ENCODE measurements at regions not wholly inside any gene's neighbourhood (a gene's known extent, or its start where the extent isn't known, plus 50 kb on each side); places are given as distances from the start of the nearest gene placed in this dataset.

GRCh38 chr15:61441891-61442290 lies 212.8 kb upstream of the RORA start:
- Histone ChIP-seq H3K36me3 (replicated peaks) (no peaks in the 10 kb centered on the region), H3K4me1 (no peaks in the 10 kb centered on the region), H3K4me3 (no peak overlapping the region), H3K9me3 (peaks cover 8% of the 10 kb centered on the region; the same call in 1 of the 2 replicates), H3K27me3 (ENCODE audit: low read depth) (0 out of 2 replicates have a peak, but pooled peaks cover 3% of the 10 kb centered on the region)
- no peak for DNase-seq (ENCODE audit: low spot score in 2 of 2)
- in situ Hi-C loops (cut with MboI; ENCODE audit: low sequenced_read_pairs) = no loop called here

GRCh38 chr15:61426466-61426865 lies 197.4 kb upstream of the RORA start:
- DNase-seq (ENCODE audit: low spot score in 2 of 2) = no peak

GRCh38 chr15:61425934-61426333 lies 196.8 kb upstream of the RORA start:
- DNase-seq (ENCODE audit: low spot score in 2 of 2) = peak in 1 of 2 experiments; percentile 7

More at GRCh38 chr15:61426466-61426865, 197.4 kb upstream of the RORA start:
- 0 out of 2 replicates have a peak, but pooled peaks cover 2% of the 10 kb centered on the region for H3K9me3 ChIP-seq
- in situ Hi-C loops (cut with MboI; ENCODE audit: low sequenced_read_pairs) = no loop called here
- H3K36me3 ChIP-seq (replicated peaks) = no peaks in the 10 kb centered on the region
- peaks cover 2% of the 10 kb centered on the region; the same call in 1 of the 2 replicates for H3K4me1 ChIP-seq
- no peak overlapping the region for H3K4me3 ChIP-seq
- no peaks in the 10 kb centered on the region; the same call in 1 of the 2 replicates for H3K27me3 ChIP-seq (ENCODE audit: low read depth)

GRCh38 chr15:61422773-61423172 lies 193.7 kb upstream of the RORA start:
- Histone ChIP-seq H3K36me3 (replicated peaks) (no peaks in the 10 kb centered on the region), H3K4me1 (peaks cover 2% of the 10 kb centered on the region; the same call in 1 of the 2 replicates), H3K9me3 (no peaks in the 10 kb centered on the region), H3K27me3 (ENCODE audit: low read depth) (no peaks in the 10 kb centered on the region; the same call in 1 of the 2 replicates), H3K4me3 (no peak overlapping the region)
- no peak for DNase-seq (ENCODE audit: low spot score in 2 of 2)
- in situ Hi-C loops (cut with MboI; ENCODE audit: low sequenced_read_pairs) = no loop called here

More at GRCh38 chr15:61425934-61426333, 196.8 kb upstream of the RORA start:
- Histone ChIP-seq H3K27me3 (ENCODE audit: low read depth) (no peaks in the 10 kb centered on the region; the same call in 1 of the 2 replicates), H3K9me3 (0 out of 2 replicates have a peak, but pooled peaks cover 2% of the 10 kb centered on the region), H3K4me1 (peaks cover 2% of the 10 kb centered on the region; the same call in 1 of the 2 replicates), H3K36me3 (replicated peaks) (no peaks in the 10 kb centered on the region), H3K4me3 (no peak overlapping the region)
- in situ Hi-C loops (cut with MboI; ENCODE audit: low sequenced_read_pairs) = no loop called here

GRCh38 chr15:61421938-61422337 lies 192.8 kb upstream of the RORA start:
- no peak for DNase-seq (ENCODE audit: low spot score in 2 of 2)
- in situ Hi-C loops (cut with MboI; ENCODE audit: low sequenced_read_pairs) = no loop called here
- Histone ChIP-seq H3K4me1 (peaks cover 2% of the 10 kb centered on the region; the same call in 1 of the 2 replicates), H3K27me3 (ENCODE audit: low read depth) (no peaks in the 10 kb centered on the region; the same call in 1 of the 2 replicates), H3K9me3 (no peaks in the 10 kb centered on the region), H3K36me3 (replicated peaks) (no peaks in the 10 kb centered on the region), H3K4me3 (no peak overlapping the region)

- in situ Hi-C loops (cut with MboI; ENCODE audit: low sequenced_read_pairs) = no loop called here
- no peak overlapping the region for H3K4me3 ChIP-seq
- no peaks in the 10 kb centered on the region for H3K36me3 ChIP-seq (replicated peaks)
- DNase-seq (ENCODE audit: low spot score in 2 of 2) = no peak
- H3K27me3 ChIP-seq (ENCODE audit: low read depth) = no peaks in the 10 kb centered on the region; the same call in 1 of the 2 replicates
- peaks cover 2% of the 10 kb centered on the region; the same call in 1 of the 2 replicates for H3K4me1 ChIP-seq
- no peaks in the 10 kb centered on the region for H3K9me3 ChIP-seq
Measured at GRCh38 chr15:61421470-61421869, 192.4 kb upstream of the RORA start.

GRCh38 chr15:61420546-61420945 lies 191.4 kb upstream of the RORA start:
- no peak overlapping the region for H3K4me3 ChIP-seq
- no peak for DNase-seq (ENCODE audit: low spot score in 2 of 2)
- H3K27me3 ChIP-seq (ENCODE audit: low read depth) = no peaks in the 10 kb centered on the region; the same call in 1 of the 2 replicates
- in situ Hi-C loops (cut with MboI; ENCODE audit: low sequenced_read_pairs) = no loop called here
- peaks cover 2% of the 10 kb centered on the region; the same call in 1 of the 2 replicates for H3K4me1 ChIP-seq
- no peaks in the 10 kb centered on the region for H3K9me3 ChIP-seq
- H3K36me3 ChIP-seq (replicated peaks) = no peaks in the 10 kb centered on the region

GRCh38 chr15:61415617-61416120 lies 186.6 kb upstream of the RORA start:
- in situ Hi-C loops (cut with MboI; ENCODE audit: low sequenced_read_pairs) = no loop called here
- peaks cover 3% of the 10 kb centered on the region for H3K9me3 ChIP-seq
- H3K27me3 ChIP-seq (ENCODE audit: low read depth) = no peaks in the 10 kb centered on the region
- no peak for DNase-seq (ENCODE audit: low spot score in 2 of 2)
- no peaks in the 10 kb centered on the region for H3K36me3 ChIP-seq (replicated peaks)
- H3K4me3 ChIP-seq = no peak overlapping the region
- H3K4me1 ChIP-seq = no peaks in the 10 kb centered on the region

GRCh38 chr15:61411902-61412510 lies 182.9 kb upstream of the RORA start:
- no peaks in the 10 kb centered on the region for H3K27me3 ChIP-seq (ENCODE audit: low read depth)
- H3K4me1 ChIP-seq = no peaks in the 10 kb centered on the region
- DNase-seq (ENCODE audit: low spot score in 2 of 2) = no peak
- H3K4me3 ChIP-seq = no peak overlapping the region
- no peaks in the 10 kb centered on the region for H3K36me3 ChIP-seq (replicated peaks)
- in situ Hi-C loops (cut with MboI; ENCODE audit: low sequenced_read_pairs) = no loop called here
- peaks cover 5% of the 10 kb centered on the region for H3K9me3 ChIP-seq

GRCh38 chr15:61410662-61411061 lies 181.6 kb upstream of the RORA start:
- no peak overlapping the region for H3K4me3 ChIP-seq
- no peaks in the 10 kb centered on the region for H3K27me3 ChIP-seq (ENCODE audit: low read depth)
- no peak for DNase-seq (ENCODE audit: low spot score in 2 of 2)
- H3K9me3 ChIP-seq = peaks cover 5% of the 10 kb centered on the region
- in situ Hi-C loops (cut with MboI; ENCODE audit: low sequenced_read_pairs) = no loop called here
- no peaks in the 10 kb centered on the region for H3K36me3 ChIP-seq (replicated peaks)
- no peaks in the 10 kb centered on the region for H3K4me1 ChIP-seq

- H3K4me3 ChIP-seq = no peak overlapping the region
- H3K4me1 ChIP-seq = no peaks in the 10 kb centered on the region
- DNase-seq (ENCODE audit: low spot score in 2 of 2) = no peak
- H3K27me3 ChIP-seq (ENCODE audit: low read depth) = no peaks in the 10 kb centered on the region
- no peaks in the 10 kb centered on the region for H3K36me3 ChIP-seq (replicated peaks)
- peaks cover 3% of the 10 kb centered on the region; the same call in 1 of the 2 replicates for H3K9me3 ChIP-seq
- in situ Hi-C loops (cut with MboI; ENCODE audit: low sequenced_read_pairs) = no loop called here
Measured at GRCh38 chr15:61404567-61404966, 175.5 kb upstream of the RORA start.

- no peak for DNase-seq (ENCODE audit: low spot score in 2 of 2)
Measured at GRCh38 chr15:61403884-61404283, 174.8 kb upstream of the RORA start.

GRCh38 chr15:61401903-61402698 lies 173.0 kb upstream of the RORA start:
- no peak for DNase-seq (ENCODE audit: low spot score in 2 of 2)
- in situ Hi-C loops (cut with MboI; ENCODE audit: low sequenced_read_pairs) = no loop called here
- H3K36me3 ChIP-seq (replicated peaks) = no peaks in the 10 kb centered on the region

More at GRCh38 chr15:61403884-61404283, 174.8 kb upstream of the RORA start:
- H3K27me3 ChIP-seq (ENCODE audit: low read depth) = no peaks in the 10 kb centered on the region
- H3K36me3 ChIP-seq (replicated peaks) = no peaks in the 10 kb centered on the region
- no peak overlapping the region for H3K4me3 ChIP-seq
- H3K9me3 ChIP-seq = no peaks in the 10 kb centered on the region
- H3K4me1 ChIP-seq = no peaks in the 10 kb centered on the region
- in situ Hi-C loops (cut with MboI; ENCODE audit: low sequenced_read_pairs) = no loop called here

GRCh38 chr15:61398310-61398709 lies 169.2 kb upstream of the RORA start:
- in situ Hi-C loops (cut with MboI; ENCODE audit: low sequenced_read_pairs) = no loop called here
- Histone ChIP-seq H3K9me3 (no peaks in the 10 kb centered on the region; the same call in 1 of the 2 replicates), H3K4me3 (no peak overlapping the region), H3K4me1 (no peaks in the 10 kb centered on the region), H3K27me3 (ENCODE audit: low read depth) (no peaks in the 10 kb centered on the region), H3K36me3 (replicated peaks) (no peaks in the 10 kb centered on the region)
- DNase-seq (ENCODE audit: low spot score in 2 of 2) = no peak

More at GRCh38 chr15:61401903-61402698, 173.0 kb upstream of the RORA start:
- no peaks in the 10 kb centered on the region for H3K27me3 ChIP-seq (ENCODE audit: low read depth)
- H3K9me3 ChIP-seq = no peaks in the 10 kb centered on the region; the same call in 1 of the 2 replicates
- no peak overlapping the region for H3K4me3 ChIP-seq
- H3K4me1 ChIP-seq = no peaks in the 10 kb centered on the region
